ENCODE measurements at regions not wholly inside any gene's neighbourhood (a gene's known extent, or its start where the extent isn't known, plus 50 kb on each side); places are given as distances from the start of the nearest gene placed in this dataset.

GRCh38 chr5:87640902-87641301 lies 228.2 kb upstream of the CCNH start:
- TF ChIP-seq, protein P1, sequence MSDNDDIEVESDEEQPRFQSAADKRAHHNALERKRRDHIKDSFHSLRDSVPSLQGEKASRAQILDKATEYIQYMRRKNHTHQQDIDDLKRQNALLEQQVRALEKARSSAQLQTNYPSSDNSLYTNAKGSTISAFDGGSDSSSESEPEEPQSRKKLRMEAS (IDR thresholded peaks at IDR 0.05; ENCODE audit: low read depth, low read length), result no peak
- no peak for TF ChIP-seq POLR2A (IDR thresholded peaks at IDR 0.05; ENCODE audit: extremely low read depth, insufficient read length)
- TF ChIP-seq, protein P2, sequence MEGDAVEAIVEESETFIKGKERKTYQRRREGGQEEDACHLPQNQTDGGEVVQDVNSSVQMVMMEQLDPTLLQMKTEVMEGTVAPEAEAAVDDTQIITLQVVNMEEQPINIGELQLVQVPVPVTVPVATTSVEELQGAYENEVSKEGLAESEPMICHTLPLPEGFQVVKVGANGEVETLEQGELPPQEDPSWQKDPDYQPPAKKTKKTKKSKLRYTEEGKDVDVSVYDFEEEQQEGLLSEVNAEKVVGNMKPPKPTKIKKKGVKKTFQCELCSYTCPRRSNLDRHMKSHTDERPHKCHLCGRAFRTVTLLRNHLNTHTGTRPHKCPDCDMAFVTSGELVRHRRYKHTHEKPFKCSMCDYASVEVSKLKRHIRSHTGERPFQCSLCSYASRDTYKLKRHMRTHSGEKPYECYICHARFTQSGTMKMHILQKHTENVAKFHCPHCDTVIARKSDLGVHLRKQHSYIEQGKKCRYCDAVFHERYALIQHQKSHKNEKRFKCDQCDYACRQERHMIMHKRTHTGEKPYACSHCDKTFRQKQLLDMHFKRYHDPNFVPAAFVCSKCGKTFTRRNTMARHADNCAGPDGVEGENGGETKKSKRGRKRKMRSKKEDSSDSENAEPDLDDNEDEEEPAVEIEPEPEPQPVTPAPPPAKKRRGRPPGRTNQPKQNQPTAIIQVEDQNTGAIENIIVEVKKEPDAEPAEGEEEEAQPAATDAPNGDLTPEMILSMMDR (IDR thresholded peaks at IDR 0.05; ENCODE audit: low read depth, low read length), result no peak
- TF ChIP-seq MYC (IDR thresholded peaks at IDR 0.05; ENCODE audit: low read depth, low read length), result no peak
- no peak overlapping the region for H3K4me3 ChIP-seq (ENCODE audit: low read depth, low read length)
- no peak for DNase-seq (ENCODE audit: low read depth)

DNA sequence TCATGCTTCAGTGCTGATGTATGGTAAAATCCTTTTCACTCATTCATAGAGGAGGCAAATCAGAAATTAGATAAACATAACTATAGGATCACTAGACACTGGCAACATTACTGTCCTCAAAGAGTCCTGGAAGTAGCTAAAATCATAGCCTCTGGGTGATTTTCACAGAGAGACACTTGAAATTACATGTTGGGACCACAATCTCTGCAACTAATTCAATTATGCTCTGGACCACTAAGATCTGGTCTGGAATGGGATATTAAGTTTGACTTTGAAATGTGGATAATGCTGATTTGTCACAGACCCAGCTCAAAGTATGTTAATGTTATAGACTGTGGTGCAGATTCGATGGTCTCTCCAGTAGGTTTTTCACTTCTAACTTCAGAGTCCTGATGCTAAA lies 214.6 kb upstream of the CCNH start:
- TF ChIP-seq, protein P2 (IDR thresholded peaks at IDR 0.05; ENCODE audit: low read depth, low read length), result no peak
- TF ChIP-seq MYC (IDR thresholded peaks at IDR 0.05; ENCODE audit: low read depth, low read length) (no peak), POLR2A (IDR thresholded peaks at IDR 0.05; ENCODE audit: extremely low read depth, insufficient read length) (no peak)
- TF ChIP-seq, protein P1 (IDR thresholded peaks at IDR 0.05; ENCODE audit: low read depth, low read length), result no peak

DNA sequence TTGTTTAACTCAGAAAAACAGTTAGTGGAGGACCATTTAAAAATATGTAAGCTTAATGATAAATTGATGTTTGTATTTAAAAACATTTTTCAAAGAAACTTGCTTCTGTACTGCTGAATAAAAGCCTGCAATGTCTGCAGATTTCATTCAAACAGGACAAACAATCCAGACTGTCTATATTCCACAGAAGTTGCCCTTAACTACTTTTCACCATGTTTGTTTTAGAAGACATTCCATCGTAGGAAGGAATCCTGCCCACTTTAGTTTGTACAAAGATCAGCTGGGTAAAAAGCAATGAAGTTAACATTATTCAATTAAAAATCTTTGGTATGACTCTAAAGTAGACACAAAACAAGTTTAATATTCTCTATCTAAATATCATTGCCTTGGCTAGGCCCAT lies 195.7 kb upstream of the CCNH start:
- TF ChIP-seq, protein P1 (IDR thresholded peaks at IDR 0.05; ENCODE audit: low read depth, low read length), result no peak
- TF ChIP-seq POLR2A (IDR thresholded peaks at IDR 0.05; ENCODE audit: extremely low read depth, insufficient read length) (no peak), MYC (IDR thresholded peaks at IDR 0.05; ENCODE audit: low read depth, low read length) (no peak)
- TF ChIP-seq, protein P2 (IDR thresholded peaks at IDR 0.05; ENCODE audit: low read depth, low read length), result no peak
- H3K4me3 ChIP-seq (ENCODE audit: low read depth, low read length), result no peak overlapping the region
- no peak for DNase-seq (ENCODE audit: low read depth)

More for the DNA sequence above, 214.6 kb upstream of the CCNH start:
- no peak overlapping the region for H3K4me3 ChIP-seq (ENCODE audit: low read depth, low read length)
- no peak for DNase-seq (ENCODE audit: low read depth)

DNA sequence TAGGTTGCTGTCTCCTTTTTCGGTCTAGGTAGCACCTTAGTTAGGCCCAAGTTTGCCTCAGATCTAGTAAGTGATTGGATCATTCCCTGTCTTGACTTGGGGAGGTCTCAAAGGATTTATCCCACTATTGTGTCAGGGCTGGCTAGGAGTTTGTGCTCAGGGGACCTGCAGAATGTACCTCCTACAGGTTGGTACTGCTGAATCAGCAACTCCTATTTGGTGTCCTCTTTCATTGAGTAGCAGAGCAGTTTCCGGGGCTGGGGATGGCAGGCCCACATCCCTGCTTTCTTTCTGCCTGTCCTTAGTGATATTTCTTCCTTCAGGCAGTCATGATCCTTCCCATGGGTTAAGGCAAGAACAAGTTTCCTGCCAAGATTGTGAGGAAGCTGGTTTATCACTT lies 192.9 kb upstream of the CCNH start:
- no peak for DNase-seq (ENCODE audit: low read depth)
- no peak for TF ChIP-seq MYC (IDR thresholded peaks at IDR 0.05; ENCODE audit: low read depth, low read length)
- TF ChIP-seq, protein P2 (IDR thresholded peaks at IDR 0.05; ENCODE audit: low read depth, low read length), result no peak
- TF ChIP-seq POLR2A (IDR thresholded peaks at IDR 0.05; ENCODE audit: extremely low read depth, insufficient read length), result no peak
- TF ChIP-seq, protein P1 (IDR thresholded peaks at IDR 0.05; ENCODE audit: low read depth, low read length), result no peak
- H3K4me3 ChIP-seq (ENCODE audit: low read depth, low read length), result no peak overlapping the region

DNA sequence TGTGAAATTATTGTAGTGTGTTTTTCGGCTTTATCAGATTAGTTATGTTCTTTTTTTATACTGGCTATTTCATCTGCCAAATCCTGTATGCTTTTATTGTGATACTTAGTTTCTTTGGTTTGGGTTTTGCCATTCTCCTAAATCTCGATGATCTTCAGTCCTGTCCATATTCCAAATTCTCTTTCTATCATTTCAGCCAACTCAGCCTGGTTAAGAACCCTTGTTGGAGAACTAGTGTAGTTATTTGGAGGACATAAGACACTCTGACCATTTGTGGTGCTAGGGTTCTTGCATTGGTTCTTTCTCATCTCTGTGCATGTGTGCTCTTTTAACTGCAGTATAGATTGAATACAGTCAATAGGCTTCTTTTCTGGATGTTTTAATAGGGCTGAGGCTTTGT lies 187.0 kb upstream of the CCNH start:
- H3K4me3 ChIP-seq (ENCODE audit: low read depth, low read length), result no peak overlapping the region
- DNase-seq (ENCODE audit: low read depth), result no peak
- no peak for TF ChIP-seq MYC (IDR thresholded peaks at IDR 0.05; ENCODE audit: low read depth, low read length)
- TF ChIP-seq, protein P1 (IDR thresholded peaks at IDR 0.05; ENCODE audit: low read depth, low read length), result no peak
- TF ChIP-seq POLR2A (IDR thresholded peaks at IDR 0.05; ENCODE audit: extremely low read depth, insufficient read length), result no peak
- TF ChIP-seq, protein P2 (IDR thresholded peaks at IDR 0.05; ENCODE audit: low read depth, low read length), result no peak

GRCh38 chr5:87598460-87598859 lies 185.7 kb upstream of the CCNH start:
- TF ChIP-seq POLR2A (IDR thresholded peaks at IDR 0.05; ENCODE audit: extremely low read depth, insufficient read length) (no peak), MYC (IDR thresholded peaks at IDR 0.05; ENCODE audit: low read depth, low read length) (no peak)
- TF ChIP-seq, protein P2 (IDR thresholded peaks at IDR 0.05; ENCODE audit: low read depth, low read length), result no peak
- TF ChIP-seq, protein P1 (IDR thresholded peaks at IDR 0.05; ENCODE audit: low read depth, low read length), result no peak
- no peak overlapping the region for H3K4me3 ChIP-seq (ENCODE audit: low read depth, low read length)
- DNase-seq (ENCODE audit: low read depth), result no peak
